ENCODE measurements at regions not wholly inside any gene's neighbourhood (a gene's known extent, or its start where the extent isn't known, plus 50 kb on each side); places are given as distances from the start of the nearest gene placed in this dataset.

DNA sequence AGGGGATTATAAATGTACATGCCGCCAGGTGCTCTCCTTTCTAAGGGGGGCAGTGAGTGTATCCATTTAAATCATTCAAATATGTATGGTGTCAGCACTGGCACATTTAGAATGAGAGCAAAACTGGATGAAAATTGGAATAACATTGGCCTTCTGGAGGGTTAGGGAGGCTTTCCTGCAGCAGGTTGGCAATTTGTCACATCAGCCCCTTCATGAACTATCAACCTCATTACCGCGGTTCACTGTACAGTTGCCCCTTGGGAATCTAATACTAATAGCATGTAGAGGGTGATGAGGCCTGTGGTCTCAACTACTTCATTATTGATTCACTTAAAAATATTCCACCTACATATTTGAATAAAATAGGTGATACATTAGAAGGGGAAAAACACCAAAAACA, 117.9 kb downstream of the PDHA2 start:
- TF ChIP-seq EZH2 (IDR thresholded peaks at IDR 0.05; ENCODE audit: low read length) (no peak), CTCF (optimal IDR thresholded peaks at IDR 0.05 in 1 of 3, IDR thresholded peaks at IDR 0.05 in 1 of 3, conservative IDR thresholded peaks at IDR 0.05 in 1 of 3; ENCODE audit: extremely low read depth in 1 of 3, insufficient read depth in 2 of 3, low read length in 3 of 3) (no peak)

All from keratinocyte (primary cell).